GM18505 (cell line): ENCODE measurements at regions not wholly inside any gene's neighbourhood (a gene's known extent, or its start where the extent isn't known, plus 50 kb on each side); places are given as distances from the start of the nearest gene placed in this dataset.
"Not testable (repeated sequence)": the region's sequence is repeated elsewhere in the genome, so short reads cannot be mapped to it uniquely, and the experiment has no call there.

ENCODE experiments used
- ATAC-seq: cut with Tn5 transposase; IDR thresholded peaks from one replicate; pipeline ENCODE4 v1.9.1; 2021; ENCODE audit not compliant: unreplicated experiment
- POLR2A ChIP-seq: IDR thresholded peaks from 4 replicates; pipeline ENCODE4 v1.6.1; 2011; ENCODE audit warnings: borderline replicate concordance; ENCODE audit not compliant: insufficient read depth, insufficient read length; ENCODE audit errors: extremely low read depth

- no peak for TF ChIP-seq POLR2A
- no peak for ATAC-seq
Measured at GRCh38 chr14:105914738-105915385, 388.5 kb downstream of the TMEM121 start.

GRCh38 chr14:105915546-105915945 lies 389.2 kb downstream of the TMEM121 start:
- ATAC-seq, result not testable (repeated sequence)

GRCh38 chr14:105917136-105917932 lies 391.0 kb downstream of the TMEM121 start:
- ATAC-seq, result not testable (repeated sequence)

DNA sequence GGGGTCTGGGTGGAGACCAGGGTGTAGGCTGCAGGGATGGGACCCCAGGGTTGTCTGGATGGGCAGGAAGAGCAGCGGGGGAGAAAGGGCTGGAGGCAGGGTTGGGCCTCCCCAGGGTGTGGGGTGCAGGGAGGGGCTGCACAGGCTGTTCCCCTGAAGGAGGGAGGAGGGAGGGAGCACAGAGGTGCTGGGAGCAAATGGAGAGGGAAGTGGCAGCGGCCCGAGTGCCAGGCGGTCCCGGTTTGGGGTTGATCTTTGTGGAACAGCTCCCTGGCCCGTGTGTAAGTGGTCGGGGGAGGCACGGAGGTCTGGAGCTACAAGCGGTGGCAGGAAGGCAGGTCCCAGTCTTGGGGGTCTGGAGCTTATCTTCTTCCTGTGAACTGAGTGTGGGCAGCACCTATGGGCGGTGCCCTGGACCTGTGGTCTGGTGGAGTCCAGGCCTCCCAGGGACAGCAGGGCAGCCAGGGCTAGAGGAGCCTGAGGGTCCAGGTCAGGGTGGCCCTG lies 391.6 kb downstream of the TMEM121 start:
- no peak for TF ChIP-seq POLR2A
- no peak for ATAC-seq

GRCh38 chr14:105918496-105919262 lies 392.3 kb downstream of the TMEM121 start:
- ATAC-seq, result no peak
- no peak for TF ChIP-seq POLR2A

GRCh38 chr14:105919458-105920150 lies 393.2 kb downstream of the TMEM121 start:
- no peak for TF ChIP-seq POLR2A
- no peak for ATAC-seq

DNA sequence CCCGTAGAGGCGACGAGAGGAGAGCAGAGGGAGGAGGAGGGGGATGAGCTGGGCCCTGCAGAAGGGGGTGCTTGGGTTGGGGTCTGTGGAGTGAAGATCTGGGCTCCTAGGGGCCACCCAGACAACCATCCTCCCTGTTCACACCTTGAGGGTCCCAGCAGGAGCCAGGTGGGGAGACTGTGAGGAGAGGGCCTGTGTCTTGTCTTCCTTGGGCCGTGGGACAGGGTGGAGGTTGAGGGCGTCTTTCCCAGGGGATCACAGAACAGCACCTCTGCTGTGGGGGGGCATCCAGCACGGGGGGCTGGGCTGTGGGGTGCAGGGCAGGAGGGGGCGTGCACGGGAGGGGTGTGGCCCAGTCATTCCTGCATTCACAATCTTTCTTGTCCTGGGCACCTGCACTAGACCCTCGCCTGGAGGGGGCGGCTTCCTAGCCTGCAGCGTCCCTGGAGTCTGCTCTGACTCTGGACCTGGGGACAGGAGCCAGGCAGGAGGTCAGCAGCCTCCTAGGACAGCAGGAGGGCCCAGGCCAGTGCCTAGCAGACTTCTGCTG lies 393.8 kb downstream of the TMEM121 start:
- not testable (repeated sequence) for ATAC-seq

- ATAC-seq, result not testable (repeated sequence)
Measured at GRCh38 chr14:105920803-105921755, 394.7 kb downstream of the TMEM121 start.

GRCh38 chr14:105921781-105922180 lies 395.4 kb downstream of the TMEM121 start:
- ATAC-seq, result not testable (repeated sequence)

DNA sequence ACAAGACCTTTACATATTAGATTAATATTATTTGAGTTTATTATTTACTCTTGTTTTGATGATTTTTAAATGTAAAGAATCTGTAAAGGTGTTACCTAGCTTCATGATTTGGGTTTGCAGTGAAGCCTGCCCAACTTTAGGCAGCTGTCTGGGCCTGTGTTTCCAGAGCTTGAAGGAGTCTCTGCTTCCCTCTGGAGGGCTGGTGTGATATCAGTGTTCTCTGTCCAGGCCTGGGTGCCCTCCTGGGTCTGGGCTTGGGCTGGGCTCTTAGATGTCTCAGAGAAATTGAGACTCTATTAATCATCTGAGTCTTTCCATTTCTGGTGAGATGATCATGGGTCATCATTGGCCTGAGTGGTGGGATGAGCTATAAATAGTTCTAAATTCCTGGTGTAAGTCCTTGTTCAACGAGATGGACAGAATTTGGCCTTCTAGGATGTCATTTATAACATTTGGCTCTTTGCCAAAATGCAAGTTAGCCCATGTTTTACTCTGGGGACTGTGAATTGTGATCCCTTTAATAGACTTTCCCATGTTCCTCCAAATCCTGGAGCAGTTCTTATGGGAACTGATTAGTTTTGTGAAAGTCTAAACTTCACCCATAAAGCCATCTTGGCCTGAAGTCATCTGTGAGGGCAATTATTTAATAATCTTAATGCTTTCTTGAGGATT lies 397.3 kb downstream of the TMEM121 start:
- not testable (repeated sequence) for ATAC-seq

- no peak for TF ChIP-seq POLR2A
- ATAC-seq, result no peak
Measured at GRCh38 chr14:105924951-105925591, 398.7 kb downstream of the TMEM121 start.
